Endodermal cell (in vitro differentiated cells): ENCODE measurements at regions not wholly inside any gene's neighbourhood (a gene's known extent, or its start where the extent isn't known, plus 50 kb on each side); places are given as distances from the start of the nearest gene placed in this dataset.

Experiments used
- DNase-seq: peaks from one replicate; pipeline ENCODE4 v3.0.0-alpha.2; 2017
- H3K27ac ChIP-seq: 2 replicates; pipeline ENCODE4 v1.5.1; 2013; ENCODE audit warnings: mild to moderate bottlenecking, low read depth, low read length, moderate library complexity
- H3K27me3 ChIP-seq: 2 replicates; pipeline ENCODE4 v1.6.1; 2013; ENCODE audit warnings: mild to moderate bottlenecking, low read length, moderate library complexity; ENCODE audit not compliant: insufficient read depth, control insufficient read depth, poor library complexity, severe bottlenecking
- H3K36me3 ChIP-seq: 2 replicates; pipeline ENCODE4 v1.7.0; 2013; ENCODE audit warnings: mild to moderate bottlenecking, low read length, moderate library complexity; ENCODE audit not compliant: control insufficient read depth, insufficient read depth
- H3K4me1 ChIP-seq: one replicate; pipeline ENCODE4 v1.7.0; 2013; ENCODE audit warnings: low read length; ENCODE audit not compliant: control insufficient read depth, insufficient read depth
- H3K4me3 ChIP-seq: 2 replicates; pipeline ENCODE4 v1.5.1; 2013; ENCODE audit warnings: mild to moderate bottlenecking, low read length, moderate library complexity
- H3K9ac ChIP-seq: 2 replicates; pipeline ENCODE4 v1.6.1; 2013; ENCODE audit warnings: mild to moderate bottlenecking, low read length, moderate library complexity; ENCODE audit not compliant: poor library complexity, severe bottlenecking; ENCODE audit errors: extremely low read depth
- H3K9me3 ChIP-seq: 2 replicates; pipeline ENCODE4 v1.6.1; 2013; ENCODE audit warnings: mild to moderate bottlenecking, low read length, moderate library complexity; ENCODE audit not compliant: control insufficient read depth
- H3K27ac Mint-ChIP-seq: 2 replicates; pipeline ENCODE4 v1.8.0; 2020; ENCODE audit warnings: mixed read lengths
- H3K27me3 Mint-ChIP-seq: 2 replicates; pipeline ENCODE4 v1.8.0; 2021; ENCODE audit warnings: mild to moderate bottlenecking, mixed read lengths; ENCODE audit not compliant: insufficient read depth
- H3K36me3 Mint-ChIP-seq: 2 replicates; pipeline ENCODE4 v1.8.0; 2020; ENCODE audit warnings: low read depth, mixed read lengths
- H3K4me1 Mint-ChIP-seq: 2 replicates; pipeline ENCODE4 v1.8.0; 2020; ENCODE audit warnings: mixed read lengths
- H3K4me3 Mint-ChIP-seq: 2 replicates; pipeline ENCODE4 v1.8.0; 2020; ENCODE audit warnings: mild to moderate bottlenecking, moderate library complexity, mixed read lengths
- H3K9me3 Mint-ChIP-seq: 2 replicates; pipeline ENCODE4 v1.8.0; 2020; ENCODE audit warnings: mild to moderate bottlenecking, mixed read lengths
- CTCF ChIP-seq: fragments of 200-600 bp; sonication (generic); conservative IDR thresholded peaks from 2 replicates; pipeline ENCODE4 v1.5.0; 2021; ENCODE audit warnings: antibody characterized with exemption, mild to moderate bottlenecking
- WGBS, 2 experiments: methylation state at CpG; one replicate each; pipeline versions ENCODE4 v1.1.5 to v1.1.7; 2013; ENCODE audit warnings: missing lambda C conversion rate in 2 of 2, mixed read lengths in 1 of 2; ENCODE audit not compliant: insufficient coverage in 1 of 2, insufficient read length in 1 of 2; 5-methylcytosine and 5-hydroxymethylcytosine counted together
- microRNA-seq: library from miRNA; unstranded; fragments of <30 nt; microRNA quantifications from one replicate; pipeline ENCODE4 v1.2.0, GENCODE V29; 2020; ENCODE audit warnings: borderline microRNAs expressed

DNA sequence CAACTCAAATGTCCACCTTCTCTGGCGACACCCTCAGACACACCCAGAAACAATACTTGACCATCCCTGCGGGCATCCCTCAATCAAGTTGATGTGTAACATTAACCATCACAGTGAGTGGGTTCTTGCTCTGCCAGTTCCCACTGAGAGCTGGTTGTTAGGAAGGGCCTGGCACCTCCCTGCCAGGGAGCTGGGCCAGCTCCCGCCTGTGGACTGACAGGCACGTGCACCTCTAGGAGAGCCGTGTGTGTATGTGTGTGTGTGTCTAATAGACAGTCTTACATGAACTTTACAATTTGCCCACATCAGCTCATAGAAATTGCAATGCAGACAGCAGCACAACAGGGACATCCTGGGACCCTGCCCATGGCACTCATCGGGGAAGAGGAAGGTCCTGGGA, 298.7 kb downstream of the SHANK2 start:
- Histone ChIP-seq H3K27ac (no peak overlapping the region), H3K4me1 (no peaks in the 10 kb centered on the region), H3K9me3 (peaks cover 3% of the 10 kb centered on the region), H3K36me3 (no peaks in the 10 kb centered on the region), H3K4me3 (no peak overlapping the region), H3K27me3 (no peaks in the 10 kb centered on the region), H3K9ac (no peak overlapping the region)
- Mint-ChIP-seq H3K27ac (no peak overlapping the region), H3K4me1 (no peaks in the 10 kb centered on the region), H3K27me3 (no peaks in the 10 kb centered on the region), H3K36me3 (peaks cover 23% of the 10 kb centered on the region), H3K4me3 (no peak overlapping the region), H3K9me3 (peaks cover 13% of the 10 kb centered on the region)
- no peak for DNase-seq
- WGBS, 2 experiments, result 95 to 100% methylated on average over 3 to 4 of the region's 6 CpGs
- no peak for TF ChIP-seq CTCF

GRCh38 chr11:70954471-70954870, 297.9 kb downstream of the SHANK2 start:
- Histone ChIP-seq H3K27me3 (no peaks in the 10 kb centered on the region), H3K27ac (no peak overlapping the region), H3K9ac (no peak overlapping the region), H3K4me1 (no peaks in the 10 kb centered on the region), H3K4me3 (no peak overlapping the region), H3K36me3 (no peaks in the 10 kb centered on the region), H3K9me3 (peaks cover 3% of the 10 kb centered on the region)
- peaks cover 13% of the 10 kb centered on the region for H3K9me3 Mint-ChIP-seq
- 86 to 87% methylated on average over 9 to 10 of the region's 10 CpGs for WGBS, 2 experiments
- H3K4me3 Mint-ChIP-seq, result no peak overlapping the region
- DNase-seq, result no peak
- peaks cover 23% of the 10 kb centered on the region for H3K36me3 Mint-ChIP-seq
- no peak overlapping the region for H3K27ac Mint-ChIP-seq
- no peak for TF ChIP-seq CTCF
- H3K4me1 Mint-ChIP-seq, result no peaks in the 10 kb centered on the region
- H3K27me3 Mint-ChIP-seq, result no peaks in the 10 kb centered on the region

Small RNA genes in the stretch of these regions (microRNA-seq; reads per million reads assigned to microRNA genes)
- 0.59 reads per million for gene MIR3664
